ENCODE measurements at regions not wholly inside any gene's neighbourhood (a gene's known extent, or its start where the extent isn't known, plus 50 kb on each side); places are given as distances from the start of the nearest gene placed in this dataset.
A peak's percentile ranks its signal among the peaks of the same experiment; 100 is the strongest.

DNA sequence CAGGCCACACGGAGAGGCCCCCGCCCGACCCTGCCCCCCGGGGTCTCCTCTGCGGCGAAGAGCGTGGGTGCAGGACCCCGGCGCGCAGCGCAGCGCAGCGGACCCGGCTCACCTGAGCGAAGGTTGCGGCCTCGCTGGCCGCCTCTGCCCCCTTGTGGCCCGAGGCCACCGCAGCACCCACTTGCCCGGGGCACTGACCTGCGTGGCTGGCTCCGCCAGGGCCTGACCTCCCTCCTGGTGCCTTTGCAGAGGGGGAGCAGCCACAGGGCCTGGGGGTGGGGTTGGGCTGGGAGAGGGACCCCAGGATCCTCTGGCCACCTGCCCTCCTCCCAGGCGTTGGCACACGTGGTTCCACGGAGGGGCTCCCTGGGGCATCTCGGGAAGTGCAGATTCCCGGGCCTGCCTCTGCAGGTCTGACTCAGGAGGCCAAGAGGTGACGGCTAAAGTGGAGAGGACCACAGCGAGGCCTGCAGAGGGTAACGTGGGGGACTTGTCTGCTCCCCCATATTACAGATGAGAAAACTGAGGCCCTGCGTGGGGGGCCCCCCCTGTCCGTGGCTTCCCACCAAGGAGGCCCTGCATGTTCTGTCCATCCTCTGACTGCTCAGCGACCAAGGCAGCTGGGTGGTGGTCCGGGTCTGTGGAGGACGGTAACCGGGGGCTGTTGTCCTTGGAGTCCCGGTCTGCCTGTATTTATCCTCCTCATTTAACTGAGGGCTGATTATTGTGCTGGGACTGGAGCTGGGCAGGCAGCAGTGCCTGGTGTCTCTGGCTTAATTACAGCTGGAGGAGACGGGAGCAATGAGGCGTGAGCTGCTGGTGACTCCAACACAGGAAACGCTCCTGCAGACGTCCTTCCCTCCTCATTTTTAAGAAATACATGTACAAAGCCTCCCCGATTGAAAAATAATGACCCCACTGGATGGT is 67.9 kb upstream of the BEGAIN start:
- H2AFZ ChIP-seq (ENCODE audit: low read length): no peak overlapping the region
- TF ChIP-seq EZH2 (optimal IDR thresholded peaks at IDR 0.05; ENCODE audit: low read depth, low read length) (no peak), EZH2phosphoT487 (IDR thresholded peaks at IDR 0.05; ENCODE audit: low read length) (no peak)
- TF ChIP-seq, protein P1, sequence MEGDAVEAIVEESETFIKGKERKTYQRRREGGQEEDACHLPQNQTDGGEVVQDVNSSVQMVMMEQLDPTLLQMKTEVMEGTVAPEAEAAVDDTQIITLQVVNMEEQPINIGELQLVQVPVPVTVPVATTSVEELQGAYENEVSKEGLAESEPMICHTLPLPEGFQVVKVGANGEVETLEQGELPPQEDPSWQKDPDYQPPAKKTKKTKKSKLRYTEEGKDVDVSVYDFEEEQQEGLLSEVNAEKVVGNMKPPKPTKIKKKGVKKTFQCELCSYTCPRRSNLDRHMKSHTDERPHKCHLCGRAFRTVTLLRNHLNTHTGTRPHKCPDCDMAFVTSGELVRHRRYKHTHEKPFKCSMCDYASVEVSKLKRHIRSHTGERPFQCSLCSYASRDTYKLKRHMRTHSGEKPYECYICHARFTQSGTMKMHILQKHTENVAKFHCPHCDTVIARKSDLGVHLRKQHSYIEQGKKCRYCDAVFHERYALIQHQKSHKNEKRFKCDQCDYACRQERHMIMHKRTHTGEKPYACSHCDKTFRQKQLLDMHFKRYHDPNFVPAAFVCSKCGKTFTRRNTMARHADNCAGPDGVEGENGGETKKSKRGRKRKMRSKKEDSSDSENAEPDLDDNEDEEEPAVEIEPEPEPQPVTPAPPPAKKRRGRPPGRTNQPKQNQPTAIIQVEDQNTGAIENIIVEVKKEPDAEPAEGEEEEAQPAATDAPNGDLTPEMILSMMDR (IDR thresholded peaks at IDR 0.05; ENCODE audit: low read length): peak; percentile 49
- H4K20me1 ChIP-seq (ENCODE audit: insufficient read depth, low read length): no peaks in the 10 kb centered on the region
- H3K4me1 ChIP-seq (ENCODE audit: low read length): no peaks in the 10 kb centered on the region
- no peaks in the 10 kb centered on the region for H3K9me2 ChIP-seq (replicated peaks; ENCODE audit: insufficient read depth, low read length)
- H3F3A ChIP-seq (ENCODE audit: insufficient read depth, low read length): no peaks in the 10 kb centered on the region
- H3K9me3 ChIP-seq (replicated peaks; ENCODE audit: insufficient read depth, low read length): no peaks in the 10 kb centered on the region
- H3K79me2 ChIP-seq (ENCODE audit: low read length): no peaks in the 10 kb centered on the region
- H3K4me2 ChIP-seq (ENCODE audit: low read depth, low read length): peak overlapping the region; percentile 32; the same call in 1 of the 2 replicates
- no peaks in the 10 kb centered on the region for H3K36me3 ChIP-seq (replicated peaks; ENCODE audit: insufficient read depth, low read length)
- DNase-seq: peak; percentile 29
- peaks cover 35% of the 10 kb centered on the region for H3K27me3 ChIP-seq (replicated peaks; ENCODE audit: insufficient read depth, low read length)
- H3K27ac ChIP-seq (ENCODE audit: low read length): no peak overlapping the region
- H3K9ac ChIP-seq (ENCODE audit: low read length): no peak overlapping the region
- H3K4me3 ChIP-seq (ENCODE audit: low read length): no peak overlapping the region

DNA sequence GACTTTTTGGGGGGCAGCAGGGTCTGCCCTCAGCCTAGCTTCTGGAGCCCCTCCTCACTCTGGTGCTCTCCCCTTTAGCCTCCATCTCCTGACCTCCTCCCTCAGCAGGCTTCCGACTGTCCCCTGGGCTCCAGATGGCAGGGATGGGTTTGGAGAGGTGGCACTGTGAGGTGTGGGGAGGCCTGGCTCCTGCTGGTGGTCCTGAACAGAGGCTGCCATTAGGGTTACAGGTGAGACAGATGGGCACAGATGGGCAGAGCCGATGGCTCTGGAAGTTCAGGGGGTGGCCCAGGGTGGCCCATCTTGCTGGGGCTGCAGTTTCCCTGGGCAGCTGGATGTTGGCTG is 68.5 kb upstream of the BEGAIN start:
- H3K4me2 ChIP-seq (ENCODE audit: low read depth, low read length): no peak overlapping the region
- H3K27ac ChIP-seq (ENCODE audit: low read length): no peak overlapping the region
- H4K20me1 ChIP-seq (ENCODE audit: insufficient read depth, low read length): no peaks in the 10 kb centered on the region
- H3F3A ChIP-seq (ENCODE audit: insufficient read depth, low read length): no peaks in the 10 kb centered on the region
- no peak for DNase-seq
- H3K4me1 ChIP-seq (ENCODE audit: low read length): no peaks in the 10 kb centered on the region
- no peaks in the 10 kb centered on the region for H3K36me3 ChIP-seq (replicated peaks; ENCODE audit: insufficient read depth, low read length)
- H3K79me2 ChIP-seq (ENCODE audit: low read length): no peaks in the 10 kb centered on the region
- TF ChIP-seq, protein P1 (IDR thresholded peaks at IDR 0.05; ENCODE audit: low read length): no peak
- TF ChIP-seq EZH2 (optimal IDR thresholded peaks at IDR 0.05; ENCODE audit: low read depth, low read length): no peak
- no peak for TF ChIP-seq EZH2phosphoT487 (IDR thresholded peaks at IDR 0.05; ENCODE audit: low read length)
- no peaks in the 10 kb centered on the region for H3K9me3 ChIP-seq (replicated peaks; ENCODE audit: insufficient read depth, low read length)
- H3K4me3 ChIP-seq (ENCODE audit: low read length): no peak overlapping the region
- H2AFZ ChIP-seq (ENCODE audit: low read length): no peak overlapping the region
- H3K9me2 ChIP-seq (replicated peaks; ENCODE audit: insufficient read depth, low read length): no peaks in the 10 kb centered on the region
- H3K9ac ChIP-seq (ENCODE audit: low read length): no peak overlapping the region
- H3K27me3 ChIP-seq (replicated peaks; ENCODE audit: insufficient read depth, low read length): peaks cover 35% of the 10 kb centered on the region

DNA sequence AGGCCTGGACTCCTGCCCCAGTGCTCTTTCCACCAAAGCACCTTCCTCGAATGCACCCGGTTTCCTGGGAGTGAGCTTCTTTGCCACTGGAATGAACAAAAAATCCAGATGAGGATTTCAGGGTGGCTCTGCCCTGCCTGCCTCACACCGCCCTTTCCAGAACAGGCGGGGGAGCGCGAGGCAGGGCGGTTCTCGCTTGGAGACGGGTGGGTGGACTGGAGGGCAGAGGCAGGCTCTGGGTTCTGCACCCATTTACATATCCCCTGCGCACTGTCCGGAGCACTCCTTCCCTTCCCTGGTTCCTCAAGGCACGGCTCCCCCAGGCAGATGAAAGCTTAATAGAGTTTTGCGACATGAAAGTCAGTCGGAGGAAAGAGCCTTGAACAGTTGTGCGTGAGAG is 69.7 kb upstream of the DLK1 start:
- Histone ChIP-seq H3K36me3 (replicated peaks; ENCODE audit: insufficient read depth, low read length) (no peaks in the 10 kb centered on the region), H2AFZ (ENCODE audit: low read length) (no peak overlapping the region), H3K9me2 (replicated peaks; ENCODE audit: insufficient read depth, low read length) (no peaks in the 10 kb centered on the region), H3K27me3 (replicated peaks; ENCODE audit: insufficient read depth, low read length) (peaks cover 33% of the 10 kb centered on the region), H3F3A (ENCODE audit: insufficient read depth, low read length) (no peaks in the 10 kb centered on the region), H3K9me3 (replicated peaks; ENCODE audit: insufficient read depth, low read length) (no peaks in the 10 kb centered on the region), H4K20me1 (ENCODE audit: insufficient read depth, low read length) (no peaks in the 10 kb centered on the region), H3K4me2 (ENCODE audit: low read depth, low read length) (no peak overlapping the region), H3K9ac (ENCODE audit: low read length) (no peak overlapping the region), H3K4me3 (ENCODE audit: low read length) (no peak overlapping the region), H3K79me2 (ENCODE audit: low read length) (no peaks in the 10 kb centered on the region), H3K4me1 (ENCODE audit: low read length) (no peaks in the 10 kb centered on the region), H3K27ac (ENCODE audit: low read length) (no peak overlapping the region)
- TF ChIP-seq EZH2 (optimal IDR thresholded peaks at IDR 0.05; ENCODE audit: low read depth, low read length): no peak
- no peak for TF ChIP-seq EZH2phosphoT487 (IDR thresholded peaks at IDR 0.05; ENCODE audit: low read length)
- TF ChIP-seq, protein P1 (IDR thresholded peaks at IDR 0.05; ENCODE audit: low read length): no peak
- DNase-seq: no peak
